Parathyroid adenoma (tissue), 2 donors: ENCODE measurements at regions not wholly inside any gene's neighbourhood (a gene's known extent, or its start where the extent isn't known, plus 50 kb on each side); places are given as distances from the start of the nearest gene placed in this dataset.

Experiments
- H2AFZ ChIP-seq: fragments of 300-600 bp; sonication (generic); one replicate; pipeline ENCODE4 v1.7.0; 2017; ENCODE audit warnings: antibody characterized with exemption, mild to moderate bottlenecking
- H3K27ac ChIP-seq: fragments of 300-600 bp; sonication (generic); one replicate; pipeline ENCODE4 v1.7.0; 2017
- H3K27me3 ChIP-seq: fragments of 300-600 bp; sonication (generic); one replicate; pipeline ENCODE4 v1.7.0; 2017; ENCODE audit warnings: low read length; ENCODE audit not compliant: control insufficient read depth, insufficient read depth
- H3K36me3 ChIP-seq: fragments of 300-600 bp; sonication (generic); one replicate; pipeline ENCODE4 v1.7.0; 2017; ENCODE audit warnings: low read length; ENCODE audit not compliant: control insufficient read depth, insufficient read depth
- H3K4me1 ChIP-seq: fragments of 300-600 bp; sonication (generic); one replicate; pipeline ENCODE4 v1.7.0; 2017; ENCODE audit warnings: control low read depth
- H3K4me2 ChIP-seq: fragments of 300-600 bp; sonication (generic); one replicate; pipeline ENCODE4 v1.7.0; 2017; ENCODE audit warnings: low read length
- H3K4me3 ChIP-seq: fragments of 300-600 bp; sonication (generic); one replicate; pipeline ENCODE4 v1.7.0; 2017; ENCODE audit warnings: low read depth, low read length
- H3K79me2 ChIP-seq: fragments of 300-600 bp; sonication (generic); one replicate; pipeline ENCODE4 v1.7.0; 2017; ENCODE audit warnings: control low read depth
- H3K9ac ChIP-seq: fragments of 300-600 bp; sonication (generic); one replicate; pipeline ENCODE4 v1.7.0; 2017; ENCODE audit warnings: mild to moderate bottlenecking
- H3K9me3 ChIP-seq: fragments of 300-600 bp; sonication (generic); one replicate; pipeline ENCODE4 v1.7.0; 2017; ENCODE audit warnings: low read length; ENCODE audit not compliant: control insufficient read depth
- CTCF ChIP-seq: fragments of 300-600 bp; sonication (generic); IDR thresholded peaks from one replicate; pipeline ENCODE4 v1.7.0; 2017; ENCODE audit warnings: antibody characterized with exemption, mild to moderate bottlenecking
- donor health status: primary hyperparathyroidism.

- H3K27ac ChIP-seq: no peak overlapping the region
- no peak overlapping the region for H3K4me2 ChIP-seq
- no peak for TF ChIP-seq CTCF
- no peaks in the 10 kb centered on the region for H3K27me3 ChIP-seq
- no peak overlapping the region for H2AFZ ChIP-seq
- no peaks in the 10 kb centered on the region for H3K79me2 ChIP-seq
- H3K36me3 ChIP-seq: no peaks in the 10 kb centered on the region
- H3K9ac ChIP-seq: no peak overlapping the region
- no peaks in the 10 kb centered on the region for H3K9me3 ChIP-seq
- no peaks in the 10 kb centered on the region for H3K4me1 ChIP-seq
- no peak overlapping the region for H3K4me3 ChIP-seq
These were observed 536.7 kb upstream of the MMS22L start for GRCh38 chr6:97819710-97820109.

- Histone ChIP-seq H3K4me1 (no peaks in the 10 kb centered on the region), H3K27me3 (no peaks in the 10 kb centered on the region), H3K79me2 (no peaks in the 10 kb centered on the region), H3K9me3 (no peaks in the 10 kb centered on the region), H3K27ac (no peak overlapping the region), H3K4me3 (no peak overlapping the region), H2AFZ (no peak overlapping the region), H3K4me2 (no peak overlapping the region), H3K9ac (no peak overlapping the region), H3K36me3 (no peaks in the 10 kb centered on the region)
- no peak for TF ChIP-seq CTCF
These were observed 537.4 kb upstream of the MMS22L start for GRCh38 chr6:97820400-97820799.

GRCh38 chr6:97822632-97823031 is 539.6 kb upstream of the MMS22L start:
- Histone ChIP-seq H3K27me3 (no peaks in the 10 kb centered on the region), H3K79me2 (no peaks in the 10 kb centered on the region), H3K9me3 (no peaks in the 10 kb centered on the region), H3K36me3 (no peaks in the 10 kb centered on the region), H2AFZ (no peak overlapping the region), H3K4me1 (no peaks in the 10 kb centered on the region), H3K4me3 (no peak overlapping the region), H3K4me2 (no peak overlapping the region), H3K9ac (no peak overlapping the region), H3K27ac (no peak overlapping the region)
- no peak for TF ChIP-seq CTCF

- no peak overlapping the region for H2AFZ ChIP-seq
- TF ChIP-seq CTCF: no peak
- H3K9ac ChIP-seq: no peak overlapping the region
- H3K27ac ChIP-seq: no peak overlapping the region
- no peaks in the 10 kb centered on the region for H3K79me2 ChIP-seq
- H3K9me3 ChIP-seq: no peaks in the 10 kb centered on the region
- H3K36me3 ChIP-seq: no peaks in the 10 kb centered on the region
- H3K27me3 ChIP-seq: no peaks in the 10 kb centered on the region
- H3K4me2 ChIP-seq: no peak overlapping the region
- no peaks in the 10 kb centered on the region for H3K4me1 ChIP-seq
- H3K4me3 ChIP-seq: no peak overlapping the region
These were observed 558.7 kb upstream of the MMS22L start for GRCh38 chr6:97841763-97842162.

GRCh38 chr6:97842521-97842920 is 559.5 kb upstream of the MMS22L start:
- H3K4me3 ChIP-seq: no peak overlapping the region
- H3K79me2 ChIP-seq: no peaks in the 10 kb centered on the region
- no peak for TF ChIP-seq CTCF
- no peaks in the 10 kb centered on the region for H3K27me3 ChIP-seq
- no peaks in the 10 kb centered on the region for H3K4me1 ChIP-seq
- no peak overlapping the region for H2AFZ ChIP-seq
- no peaks in the 10 kb centered on the region for H3K9me3 ChIP-seq
- no peak overlapping the region for H3K9ac ChIP-seq
- no peaks in the 10 kb centered on the region for H3K36me3 ChIP-seq
- H3K27ac ChIP-seq: no peak overlapping the region
- H3K4me2 ChIP-seq: no peak overlapping the region
